ENCODE measurements at regions not wholly inside any gene's neighbourhood (a gene's known extent, or its start where the extent isn't known, plus 50 kb on each side); places are given as distances from the start of the nearest gene placed in this dataset.
A peak's percentile ranks its signal among the peaks of the same experiment; 100 is the strongest.
"Not testable (repeated sequence)": the region's sequence is repeated elsewhere in the genome, so short reads cannot be mapped to it uniquely, and the experiment has no call there.

DNA sequence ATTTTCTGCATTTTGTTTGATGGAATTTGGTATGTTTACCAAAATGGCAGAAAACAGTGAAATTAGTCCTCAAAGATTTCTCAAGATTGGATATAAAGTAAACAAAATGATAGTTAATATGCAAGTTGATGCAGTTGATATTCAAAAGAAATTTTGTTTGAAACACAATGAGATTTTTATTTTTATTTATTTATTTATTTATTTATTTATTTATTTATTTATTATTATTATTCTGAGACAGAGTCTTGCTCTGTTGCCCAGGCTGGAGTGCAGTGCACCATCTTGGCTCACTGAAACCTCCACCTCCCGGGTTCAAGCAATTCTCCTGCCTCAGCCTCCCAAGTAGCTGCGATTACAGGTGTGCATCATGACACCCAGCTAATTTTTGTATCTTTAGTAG lies 1881.5 kb upstream of the DEFB115 start (continued):
- TF ChIP-seq ZNF518A (tag by site-specific recombination; conservative IDR thresholded peaks at IDR 0.05; ENCODE audit: low read depth) = 0 out of 2 replicates have a peak, but pooled peaks have one; percentile 57
- TF ChIP-seq ZNF426 (tag by site-specific recombination; IDR thresholded peaks at IDR 0.05) = peak; percentile 56

- CTCF ChIA-PET; H3K4me3 ChIP-seq (ENCODE audit: low read depth, low read length); H3K9me3 ChIP-seq (ENCODE audit: control insufficient read depth, insufficient read depth, low read depth, low read length): not testable (repeated sequence)
Measured at GRCh38 chr20:29392853-29393252, 1864.6 kb upstream of the DEFB115 start.

DNA sequence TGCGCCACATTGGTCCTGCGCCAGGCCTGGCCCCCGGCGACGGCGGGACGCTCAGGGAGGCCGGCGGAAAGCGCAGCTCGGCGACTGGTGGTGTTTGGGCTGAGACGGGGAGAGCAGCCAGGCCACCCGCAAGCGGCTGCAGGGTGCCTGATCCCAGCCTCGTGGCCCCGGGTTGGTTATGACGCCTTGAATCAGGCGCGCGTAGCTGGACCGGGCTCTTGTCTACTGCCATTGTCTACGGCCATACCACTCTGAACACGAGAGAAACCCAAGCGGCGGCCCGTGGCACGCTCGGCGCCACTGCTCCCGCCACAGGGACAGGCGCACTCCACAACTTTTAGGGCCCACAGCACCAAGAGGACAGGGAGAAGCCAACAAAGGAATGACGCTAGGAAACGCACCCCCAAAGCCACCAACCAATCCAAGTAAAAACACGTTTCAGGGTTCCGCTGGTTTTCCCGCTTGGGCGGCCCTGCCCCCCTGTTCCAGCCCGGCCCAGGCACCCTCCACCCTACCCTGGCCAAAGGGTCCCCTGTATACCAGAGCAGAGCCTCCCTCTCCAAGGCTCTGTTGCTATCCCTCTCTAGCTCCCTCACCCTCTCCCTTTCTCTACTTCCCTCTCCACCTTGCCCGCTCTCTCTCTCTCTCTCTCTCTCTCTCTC lies 1849.3 kb upstream of the DEFB115 start:
- Histone ChIP-seq H3K36me3 (ENCODE audit: control insufficient read depth in 2 of 2, insufficient read depth in 1 of 2, low read length in 2 of 2) (no peaks in the 10 kb centered on the region), H3K4me1 (ENCODE audit: control insufficient read depth, insufficient read depth, low read length) (no peaks in the 10 kb centered on the region), H3K27ac (ENCODE audit: extremely low read depth, low read depth, low read length) (no peak overlapping the region), H3K9me3 (ENCODE audit: control insufficient read depth, insufficient read depth, low read depth, low read length) (no peaks in the 10 kb centered on the region), H3K4me3 (ENCODE audit: low read depth, low read length) (no peak overlapping the region)
- ChIA-PET CTCF (no interaction called here), POLR2A (no interaction called here)
- TF ChIP-seq ZNF670 (tag by site-specific recombination; IDR thresholded peaks at IDR 0.05; ENCODE audit: low read depth) = no peak
- TF ChIP-seq RBAK (tag by site-specific recombination; IDR thresholded peaks at IDR 0.05) = no peak
- no peak for TF ChIP-seq ZNF350 (tag by site-specific recombination; IDR thresholded peaks at IDR 0.05)
- TF ChIP-seq ZBTB7A (tag by site-specific recombination; IDR thresholded peaks at IDR 0.05; ENCODE audit: low read depth) = no peak
- TF ChIP-seq ZNF155 (tag by site-specific recombination; IDR thresholded peaks at IDR 0.05) = no peak
- no peak for TF ChIP-seq ZNF571 (tag by site-specific recombination; IDR thresholded peaks at IDR 0.05)
- TF ChIP-seq ZFP69B (tag by site-specific recombination; IDR thresholded peaks at IDR 0.05) = no peak
- TF ChIP-seq ZNF239 (tag by site-specific recombination; IDR thresholded peaks at IDR 0.05) = no peak
- no peak for TF ChIP-seq ZNF704 (tag by site-specific recombination; IDR thresholded peaks at IDR 0.05)
- TF ChIP-seq ZNF19 (tag by site-specific recombination; IDR thresholded peaks at IDR 0.05; ENCODE audit: low read depth) = no peak
- no peak for TF ChIP-seq GLIS1 (tag by site-specific recombination; IDR thresholded peaks at IDR 0.05)

More at GRCh38 chr20:29392853-29393252, 1864.6 kb upstream of the DEFB115 start:
- H3K36me3 ChIP-seq (ENCODE audit: control insufficient read depth in 2 of 2, insufficient read depth in 1 of 2, low read length in 2 of 2); H3K4me1 ChIP-seq (ENCODE audit: control insufficient read depth, insufficient read depth, low read length); H3K27ac ChIP-seq (ENCODE audit: extremely low read depth, low read depth, low read length); POLR2A ChIA-PET: not testable (repeated sequence)

DNA sequence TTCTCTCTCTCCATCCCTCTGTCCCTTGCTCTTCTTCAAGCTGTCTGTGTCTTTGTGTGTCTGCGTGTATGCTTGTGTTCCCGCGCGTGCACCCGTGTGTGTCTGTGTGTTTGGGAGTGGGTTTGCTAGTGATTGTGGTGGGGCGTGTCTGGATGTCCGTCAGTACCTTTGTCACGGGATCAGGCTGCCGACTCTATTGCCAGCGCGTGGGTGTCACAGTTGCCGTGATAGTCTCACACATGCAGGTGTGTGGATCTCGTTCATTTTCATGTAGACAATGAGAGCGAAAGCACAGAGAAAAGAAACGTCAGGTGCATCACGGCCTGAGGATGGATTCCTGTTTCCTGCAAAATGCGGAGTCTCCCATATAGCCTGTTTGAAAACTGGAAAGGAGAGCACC lies 1848.8 kb upstream of the DEFB115 start:
- H3K4me1 ChIP-seq (ENCODE audit: control insufficient read depth, insufficient read depth, low read length); POLR2A ChIA-PET; H3K36me3 ChIP-seq (ENCODE audit: control insufficient read depth in 2 of 2, insufficient read depth in 1 of 2, low read length in 2 of 2); H3K9me3 ChIP-seq (ENCODE audit: control insufficient read depth, insufficient read depth, low read depth, low read length); CTCF ChIA-PET; H3K4me3 ChIP-seq (ENCODE audit: low read depth, low read length); H3K27ac ChIP-seq (ENCODE audit: extremely low read depth, low read depth, low read length): not testable (repeated sequence)

GRCh38 chr20:29409160-29409689 lies 1848.2 kb upstream of the DEFB115 start:
- H3K4me3 ChIP-seq (ENCODE audit: low read depth, low read length); H3K9me3 ChIP-seq (ENCODE audit: control insufficient read depth, insufficient read depth, low read depth, low read length); H3K27ac ChIP-seq (ENCODE audit: extremely low read depth, low read depth, low read length); H3K4me1 ChIP-seq (ENCODE audit: control insufficient read depth, insufficient read depth, low read length); CTCF ChIA-PET; H3K36me3 ChIP-seq (ENCODE audit: control insufficient read depth in 2 of 2, insufficient read depth in 1 of 2, low read length in 2 of 2); POLR2A ChIA-PET: not testable (repeated sequence)
